SK-N-SH treated with all-trans-retinoic acid at 6 μM for 48 hours (cell line): ENCODE measurements at regions not wholly inside any gene's neighbourhood (a gene's known extent, or its start where the extent isn't known, plus 50 kb on each side); places are given as distances from the start of the nearest gene placed in this dataset.

Experiments
- ATAC-seq: fragments of 200-7000 bp; cut with Tn5 transposase; 3 replicates; pipeline ENCODE4 v1.9.1; 2020; ENCODE audit warnings: mild to moderate bottlenecking, moderate library complexity
- ARNTL ChIP-seq: fragments of 450-650 bp; formaldehyde crosslinking; IDR thresholded peaks from 2 replicates; pipeline ENCODE4 v1.5.0; 2020; ENCODE audit warnings: low read depth, mild to moderate bottlenecking, moderate library complexity, borderline replicate concordance
- BACH2 ChIP-seq: fragments of 250-450 bp; sonication (Bioruptor Pico); IDR thresholded peaks from 2 replicates; pipeline ENCODE4 v1.9.0; 2021; ENCODE audit warnings: mild to moderate bottlenecking, borderline replicate concordance
- CREB5 ChIP-seq: fragments of 250-450 bp; sonication (Bioruptor Pico); IDR thresholded peaks from 2 replicates; pipeline ENCODE4 v1.5.1; 2020; ENCODE audit warnings: low read depth, mild to moderate bottlenecking, moderate library complexity
- CSDC2 ChIP-seq: fragments of 250-450 bp; sonication (Bioruptor Pico); IDR thresholded peaks from 2 replicates; pipeline ENCODE4 v1.5.0; 2020; ENCODE audit warnings: mild to moderate bottlenecking, moderate library complexity
- CSRNP3 ChIP-seq: fragments of 250-450 bp; sonication (Bioruptor Pico); IDR thresholded peaks from 2 replicates; pipeline ENCODE4 v1.5.1; 2021; ENCODE audit warnings: mild to moderate bottlenecking, moderate library complexity
- ESRRG ChIP-seq: fragments of 250-450 bp; sonication (Bioruptor Pico); IDR thresholded peaks from 2 replicates; pipeline ENCODE4 v1.6.1; 2021; ENCODE audit warnings: mild to moderate bottlenecking
- GLIS3 ChIP-seq: fragments of 250-450 bp; sonication (Bioruptor Pico); IDR thresholded peaks from 2 replicates; pipeline ENCODE4 v1.5.0; 2020; ENCODE audit warnings: mild to moderate bottlenecking, moderate library complexity
- ISL1 ChIP-seq: fragments of 250-450 bp; sonication (Bioruptor Pico); IDR thresholded peaks from 2 replicates; pipeline ENCODE4 v2.1.2; 2022; ENCODE audit warnings: mild to moderate bottlenecking, moderate library complexity
- OSR1 ChIP-seq: fragments of 250-450 bp; sonication (Bioruptor Pico); IDR thresholded peaks from 2 replicates; pipeline ENCODE4 v1.8.0; 2022; ENCODE audit warnings: moderate library complexity, mild to moderate bottlenecking, inconsistent platforms
- PATZ1 ChIP-seq: fragments of 250-450 bp; sonication (Bioruptor Pico); IDR thresholded peaks from 2 replicates; pipeline ENCODE4 v1.8.0; 2020; ENCODE audit warnings: mild to moderate bottlenecking, moderate library complexity, borderline replicate concordance
- POU6F1 ChIP-seq: fragments of 250-450 bp; sonication (Bioruptor Pico); IDR thresholded peaks from 2 replicates; pipeline ENCODE4 v1.8.0; 2021; ENCODE audit warnings: low read depth, mild to moderate bottlenecking, moderate library complexity, borderline replicate concordance
- PPARA ChIP-seq: fragments of 250-450 bp; sonication (Bioruptor Pico); IDR thresholded peaks from 2 replicates; pipeline ENCODE4 v1.5.0; 2020; ENCODE audit warnings: mild to moderate bottlenecking, borderline replicate concordance
- RARB ChIP-seq: fragments of 250-450 bp; sonication (Bioruptor Pico); IDR thresholded peaks from 2 replicates; pipeline ENCODE4 v1.8.0; 2021; ENCODE audit warnings: mild to moderate bottlenecking, moderate library complexity
- SNAI2 ChIP-seq: fragments of 250-450 bp; sonication (Bioruptor Pico); IDR thresholded peaks from 2 replicates; pipeline ENCODE4 v1.5.0; 2020; ENCODE audit warnings: mild to moderate bottlenecking, moderate library complexity
- TCF4 ChIP-seq: fragments of 250-450 bp; sonication (Bioruptor Pico); IDR thresholded peaks from 2 replicates; pipeline ENCODE4 v1.8.0; 2021; ENCODE audit warnings: mild to moderate bottlenecking, moderate library complexity, borderline replicate concordance
- TOX ChIP-seq: fragments of 250-450 bp; sonication (Bioruptor Pico); IDR thresholded peaks from 2 replicates; pipeline ENCODE4 v1.8.0; 2021; ENCODE audit warnings: mild to moderate bottlenecking, moderate library complexity, borderline replicate concordance
- TSHZ2 ChIP-seq: fragments of 250-450 bp; sonication (Bioruptor Pico); IDR thresholded peaks from 2 replicates; pipeline ENCODE4 v1.5.0; 2020; ENCODE audit warnings: mild to moderate bottlenecking, moderate library complexity
- ZC3H10 ChIP-seq: fragments of 250-450 bp; sonication (Bioruptor Pico); IDR thresholded peaks from 2 replicates; pipeline ENCODE4 v1.5.1; 2021; ENCODE audit warnings: mild to moderate bottlenecking, moderate library complexity
- ZFP3 ChIP-seq: fragments of 250-450 bp; sonication (Bioruptor Pico); IDR thresholded peaks from 2 replicates; pipeline ENCODE4 v1.5.0; 2020; ENCODE audit warnings: mild to moderate bottlenecking, moderate library complexity
- ZFP30 ChIP-seq: fragments of 450-650 bp; formaldehyde crosslinking; IDR thresholded peaks from 2 replicates; pipeline ENCODE4 v1.5.0; 2022; ENCODE audit warnings: mild to moderate bottlenecking, moderate library complexity
- ZNF565 ChIP-seq: fragments of 450-650 bp; formaldehyde crosslinking; conservative IDR thresholded peaks from 2 replicates; pipeline ENCODE4 v1.5.0; 2020; ENCODE audit warnings: low read depth, mild to moderate bottlenecking, moderate library complexity
- ZNF8 ChIP-seq: fragments of 450-650 bp; formaldehyde crosslinking; IDR thresholded peaks from 2 replicates; pipeline ENCODE4 v1.5.0; 2020; ENCODE audit warnings: mild to moderate bottlenecking, moderate library complexity

- ATAC-seq, result no peak
- TF ChIP-seq BACH2 (CRISPR knock-in tag) (no peak), OSR1 (CRISPR knock-in tag) (no peak), CSDC2 (CRISPR knock-in tag) (no peak), PATZ1 (no peak), TCF4 (no peak), ARNTL (CRISPR knock-in tag) (no peak), ZFP30 (CRISPR knock-in tag) (no peak), GLIS3 (no peak), RARB (CRISPR knock-in tag) (no peak), ESRRG (CRISPR knock-in tag) (no peak), CSRNP3 (no peak), ZNF8 (no peak), POU6F1 (CRISPR knock-in tag) (no peak), CREB5 (CRISPR knock-in tag) (no peak), ISL1 (no peak), SNAI2 (CRISPR knock-in tag) (no peak), TSHZ2 (CRISPR knock-in tag) (no peak), ZFP3 (no peak), PPARA (CRISPR knock-in tag) (no peak)
Observed at GRCh38 chr5:56683281-56683680, 132.1 kb upstream of the MAP3K1 start.

GRCh38 chr5:56681346-56681745, 134.0 kb upstream of the MAP3K1 start:
- no peak for TF ChIP-seq SNAI2 (CRISPR knock-in tag)
- TF ChIP-seq ZNF565 (CRISPR knock-in tag), result no peak
- TF ChIP-seq TCF4, result no peak
- no peak for TF ChIP-seq ZFP3
- TF ChIP-seq OSR1 (CRISPR knock-in tag), result no peak
- no peak for TF ChIP-seq TSHZ2 (CRISPR knock-in tag)
- no peak for TF ChIP-seq ZC3H10 (CRISPR knock-in tag)
- TF ChIP-seq CSDC2 (CRISPR knock-in tag), result no peak
- no peak for TF ChIP-seq GLIS3
- TF ChIP-seq POU6F1 (CRISPR knock-in tag), result no peak
- no peak for TF ChIP-seq ESRRG (CRISPR knock-in tag)
- no peak for TF ChIP-seq CREB5 (CRISPR knock-in tag)
- TF ChIP-seq TOX (CRISPR knock-in tag), result no peak
- TF ChIP-seq BACH2 (CRISPR knock-in tag), result no peak
- TF ChIP-seq ZFP30 (CRISPR knock-in tag), result no peak
- TF ChIP-seq ZNF8, result no peak
- ATAC-seq, result no peak
